Astrocyte (in vitro differentiated cells and primary cell): ENCODE measurements at regions not wholly inside any gene's neighbourhood (a gene's known extent, or its start where the extent isn't known, plus 50 kb on each side); places are given as distances from the start of the nearest gene placed in this dataset.

Source experiments
- CTCF ChIP-seq: IDR thresholded peaks from 2 replicates; pipeline ENCODE4 v1.5.1; 2011; ENCODE audit warnings: low read depth, mild to moderate bottlenecking, inconsistent platforms, low read length, moderate library complexity; ENCODE audit not compliant: insufficient read depth
- EZH2 ChIP-seq: IDR thresholded peaks from 2 replicates; pipeline ENCODE4 v1.6.1; 2012; ENCODE audit warnings: mild to moderate bottlenecking, low read length, inconsistent platforms; ENCODE audit not compliant: insufficient read depth

- no peak for TF ChIP-seq CTCF
- no peak for TF ChIP-seq EZH2
These were observed 193.0 kb upstream of the NETO1 start for GRCh38 chr18:73060666-73061288.
